MV-4-11 (cell line): ENCODE measurements at regions not wholly inside any gene's neighbourhood (a gene's known extent, or its start where the extent isn't known, plus 50 kb on each side); places are given as distances from the start of the nearest gene placed in this dataset.

Experiments used
- DNase-seq: peaks from one replicate; lab custom pipeline; 2025; lab: John Stamatoyannopoulos, UW

- DNase-seq, result peak; percentile 72
Observed at GRCh38 chr12:111196532-111196931, 172.4 kb downstream of the PHETA1 start.

GRCh38 chr12:111195316-111195715 is 173.6 kb downstream of the PHETA1 start:
- DNase-seq, result no peak

- no peak for DNase-seq
Observed at GRCh38 chr12:111194703-111195051, 174.2 kb downstream of the PHETA1 start.

- no peak for DNase-seq
Observed at GRCh38 chr12:111193977-111194702, 174.8 kb downstream of the PHETA1 start.

- DNase-seq, result no peak
Observed at GRCh38 chr12:111193496-111193895, 175.4 kb downstream of the PHETA1 start.

- no peak for DNase-seq
Observed at GRCh38 chr12:111193067-111193466, 175.8 kb downstream of the PHETA1 start.

GRCh38 chr12:111192647-111193046 is 176.2 kb downstream of the PHETA1 start:
- no peak for DNase-seq

- no peak for DNase-seq
Observed at GRCh38 chr12:111190741-111191526, 178.0 kb downstream of the PHETA1 start.

- no peak for DNase-seq
Observed at GRCh38 chr12:111189792-111190191, 179.1 kb downstream of the PHETA1 start.

- no peak for DNase-seq
Observed at GRCh38 chr12:111188436-111188835, 180.5 kb downstream of the PHETA1 start.

GRCh38 chr12:111186347-111186746 is 182.5 kb downstream of the PHETA1 start:
- DNase-seq, result peak; percentile 40

GRCh38 chr12:111185889-111186227 is 183.0 kb downstream of the PHETA1 start:
- no peak for DNase-seq

GRCh38 chr12:111185206-111185888 is 183.5 kb downstream of the PHETA1 start:
- no peak for DNase-seq

GRCh38 chr12:111184161-111184560 is 184.7 kb downstream of the PHETA1 start:
- DNase-seq, result no peak

- no peak for DNase-seq
Observed at GRCh38 chr12:111183094-111183493, 185.8 kb downstream of the PHETA1 start.

- no peak for DNase-seq
Observed at GRCh38 chr12:111182382-111182781, 186.5 kb downstream of the PHETA1 start.

GRCh38 chr12:111181143-111181726 is 187.7 kb downstream of the PHETA1 start:
- DNase-seq, result peak; percentile 93

- DNase-seq, result no peak
Observed at GRCh38 chr12:111180426-111181142, 188.3 kb downstream of the PHETA1 start.

- peak; percentile 53 for DNase-seq
Observed at GRCh38 chr12:111178181-111179081, 190.5 kb downstream of the PHETA1 start.

GRCh38 chr12:111175396-111176094 is 193.3 kb downstream of the PHETA1 start:
- peak; percentile 22 for DNase-seq
